GM12878 (cell line): ENCODE measurements at regions not wholly inside any gene's neighbourhood (a gene's known extent, or its start where the extent isn't known, plus 50 kb on each side); places are given as distances from the start of the nearest gene placed in this dataset.

Source experiments
- CTCF ChIP-seq, 3 experiments: IDR thresholded peaks in 2 of 3; conservative IDR thresholded peaks in 1 of 3; 2 replicates each; pipeline ENCODE4 v1.5.1; 2011; ENCODE audit warnings: low read depth in 3 of 3, low read length in 3 of 3, mild to moderate bottlenecking in 3 of 3, control low read depth in 2 of 3, moderate library complexity in 2 of 3, inconsistent platforms in 1 of 3, mixed read lengths in 1 of 3; ENCODE audit not compliant: control insufficient read depth in 2 of 3, insufficient read depth in 1 of 3; ENCODE audit errors: extremely low read depth in 1 of 3
- EZH2 ChIP-seq: IDR thresholded peaks from 2 replicates; pipeline ENCODE4 v1.6.1; 2012; ENCODE audit warnings: low read depth, mild to moderate bottlenecking, control low read depth, inconsistent platforms, low read length, borderline replicate concordance; ENCODE audit not compliant: control insufficient read depth
- HDAC2 ChIP-seq: fragments of 200-600 bp; sonication (generic); IDR thresholded peaks from 2 replicates; pipeline ENCODE4 v1.6.1; 2017
- KDM1A ChIP-seq: fragments of 200-600 bp; sonication (generic); IDR thresholded peaks from 2 replicates; pipeline ENCODE4 v1.6.1; 2016; ENCODE audit warnings: borderline replicate concordance
- POLR2A ChIP-seq: IDR thresholded peaks from 2 replicates; pipeline ENCODE4 v1.6.1; 2011; ENCODE audit warnings: low read depth, mild to moderate bottlenecking, low read length
- SMC3 ChIP-seq: IDR thresholded peaks from 2 replicates; pipeline ENCODE4 v1.6.1; 2011; ENCODE audit warnings: low read length, improper control_type of control experiment, borderline replicate concordance
- TAF1 ChIP-seq: IDR thresholded peaks from 2 replicates; pipeline ENCODE4 v1.6.1; 2011; ENCODE audit warnings: mild to moderate bottlenecking, low read depth, low read length, borderline replicate concordance
- USF2 ChIP-seq: IDR thresholded peaks from 2 replicates; pipeline ENCODE4 v1.6.1; 2011; ENCODE audit warnings: low read depth, low read length, improper control_type of control experiment, borderline replicate concordance
- YY1 ChIP-seq: IDR thresholded peaks from 2 replicates; pipeline ENCODE4 v1.6.1; 2011; ENCODE audit warnings: low read depth, mild to moderate bottlenecking, low read length

- TF ChIP-seq HDAC2 (no peak), CTCF (IDR thresholded peaks at IDR 0.05 in 2 of 3, conservative IDR thresholded peaks at IDR 0.05 in 1 of 3; ENCODE audit: control insufficient read depth in 2 of 3, extremely low read depth in 1 of 3, insufficient read depth in 1 of 3, low read depth in 3 of 3, low read length in 3 of 3) (no peak), USF2 (no peak), EZH2 (no peak), POLR2A (no peak), TAF1 (no peak), YY1 (no peak), SMC3 (no peak), KDM1A (no peak)
Observed at GRCh38 chr2:6074089-6074643, 382.0 kb downstream of the SOX11 start.
